ENCODE measurements at regions not wholly inside any gene's neighbourhood (a gene's known extent, or its start where the extent isn't known, plus 50 kb on each side); places are given as distances from the start of the nearest gene placed in this dataset.

DNA sequence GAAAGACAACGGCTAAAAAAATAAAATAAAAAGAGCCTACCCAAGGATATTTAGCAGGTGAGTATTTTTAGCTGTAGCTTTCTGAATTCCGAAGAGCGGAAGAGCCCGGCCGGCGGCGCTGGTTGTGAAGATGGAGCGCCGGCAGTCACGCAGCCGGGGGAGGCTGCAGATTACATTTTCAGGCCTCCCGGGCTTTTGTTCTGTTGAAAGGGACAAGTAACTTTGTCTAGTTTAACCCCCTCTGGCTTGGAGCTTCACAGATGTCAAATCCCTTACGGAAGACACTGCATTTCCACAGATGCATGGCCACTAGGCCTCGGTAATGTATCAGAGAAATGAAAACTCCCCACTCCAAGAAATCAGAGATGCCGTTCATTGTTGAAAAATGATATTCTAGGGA lies 497.6 kb upstream of the MKI67 start:
- no peak overlapping the region for H3K27ac ChIP-seq (ENCODE audit: low read depth, low read length)
- H3K4me3 ChIP-seq (ENCODE audit: low read length): no peak overlapping the region
- H3K9me3 ChIP-seq (ENCODE audit: insufficient read depth, low read depth, low read length): no peaks in the 10 kb centered on the region
- no peak overlapping the region for H3K9ac ChIP-seq (ENCODE audit: low read depth, low read length)
- 96% methylated on average over 15 of the region's 15 CpGs for WGBS
- peaks cover 7% of the 10 kb centered on the region; the same call in 1 of the 2 replicates for H3K4me1 ChIP-seq (ENCODE audit: insufficient read depth, low read length)
- H3K27me3 ChIP-seq (ENCODE audit: insufficient read depth, low read length): no peaks in the 10 kb centered on the region
- no peaks in the 10 kb centered on the region for H3K36me3 ChIP-seq (ENCODE audit: insufficient read depth, low read length)

DNA sequence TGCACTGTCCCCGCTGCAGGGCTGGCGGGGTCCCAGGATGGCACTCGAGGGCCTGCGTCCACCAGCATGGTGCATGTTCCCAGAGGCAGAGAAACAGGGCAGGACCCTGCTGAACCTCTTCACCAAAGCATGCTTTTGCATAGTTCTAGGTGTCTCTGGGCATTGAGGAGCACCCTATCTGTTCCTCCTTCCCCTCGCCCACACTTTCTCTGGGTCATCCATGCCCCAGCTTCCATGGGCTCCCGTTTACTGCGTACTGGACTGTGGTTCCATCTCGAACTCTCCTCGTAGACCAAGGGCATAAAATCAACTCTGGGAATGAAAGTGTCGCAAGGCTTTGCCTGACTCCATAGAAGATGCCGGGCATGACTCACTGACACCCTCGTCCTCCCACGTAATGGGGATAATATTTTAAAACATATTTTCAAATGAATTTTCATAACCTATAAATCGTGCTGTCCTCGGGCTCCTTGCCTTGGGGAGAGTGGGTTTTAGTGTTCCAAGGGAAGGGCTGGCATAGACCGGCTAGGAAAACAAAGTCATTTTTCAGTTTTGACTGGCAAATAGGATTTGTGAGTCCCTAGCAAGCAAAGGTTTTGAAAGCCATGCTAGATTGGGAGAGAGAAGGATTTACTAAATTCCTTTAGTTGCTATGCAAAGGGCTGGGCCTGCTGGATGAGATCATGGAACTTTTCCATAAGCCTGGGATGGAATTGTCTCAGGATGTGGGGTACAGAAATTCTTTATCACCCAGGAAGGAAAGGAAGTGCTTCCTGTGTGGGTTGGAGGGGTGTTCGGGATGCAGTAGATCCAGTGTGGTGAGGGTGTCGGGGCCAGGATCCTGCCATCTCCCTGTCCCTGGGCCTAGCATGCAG lies 498.7 kb upstream of the MKI67 start:
- no peak overlapping the region for H3K4me3 ChIP-seq (ENCODE audit: low read length)
- H3K36me3 ChIP-seq (ENCODE audit: insufficient read depth, low read length): no peaks in the 10 kb centered on the region
- H3K4me1 ChIP-seq (ENCODE audit: insufficient read depth, low read length): peaks cover 7% of the 10 kb centered on the region; the same call in 1 of the 2 replicates
- H3K9me3 ChIP-seq (ENCODE audit: insufficient read depth, low read depth, low read length): no peaks in the 10 kb centered on the region
- no peak overlapping the region for H3K9ac ChIP-seq (ENCODE audit: low read depth, low read length)
- H3K27me3 ChIP-seq (ENCODE audit: insufficient read depth, low read length): no peaks in the 10 kb centered on the region
- no peak overlapping the region for H3K27ac ChIP-seq (ENCODE audit: low read depth, low read length)
- 95% methylated on average over 16 of the region's 18 CpGs for WGBS

DNA sequence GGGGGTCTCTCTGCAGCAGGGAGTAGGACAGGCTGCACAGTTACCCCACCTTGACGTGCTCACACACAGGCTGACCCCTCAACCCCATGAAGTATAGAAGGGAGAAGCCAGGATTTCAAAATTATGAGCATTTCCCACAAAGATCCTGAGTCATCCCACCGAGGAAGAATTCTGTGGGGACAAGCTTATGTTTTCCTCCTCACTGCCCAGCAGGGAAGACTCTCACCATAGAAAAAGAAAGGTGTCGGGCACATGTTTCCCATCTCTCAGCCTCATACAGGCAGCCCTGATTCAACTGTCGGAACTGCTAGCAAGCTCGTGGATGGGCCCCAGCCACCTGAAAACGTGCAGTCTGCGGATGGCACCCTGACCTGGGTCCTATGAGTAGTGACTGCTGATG lies 499.7 kb upstream of the MKI67 start:
- Histone ChIP-seq H3K4me1 (ENCODE audit: insufficient read depth, low read length) (peaks cover 7% of the 10 kb centered on the region; the same call in 1 of the 2 replicates), H3K27me3 (ENCODE audit: insufficient read depth, low read length) (no peaks in the 10 kb centered on the region), H3K27ac (ENCODE audit: low read depth, low read length) (peak overlapping the region; percentile 64; the same call in 1 of the 2 replicates), H3K36me3 (ENCODE audit: insufficient read depth, low read length) (no peaks in the 10 kb centered on the region), H3K9ac (ENCODE audit: low read depth, low read length) (no peak overlapping the region), H3K9me3 (ENCODE audit: insufficient read depth, low read depth, low read length) (no peaks in the 10 kb centered on the region), H3K4me3 (ENCODE audit: low read length) (no peak overlapping the region)
- 81% methylated on average over 7 of the region's 7 CpGs for WGBS

DNA sequence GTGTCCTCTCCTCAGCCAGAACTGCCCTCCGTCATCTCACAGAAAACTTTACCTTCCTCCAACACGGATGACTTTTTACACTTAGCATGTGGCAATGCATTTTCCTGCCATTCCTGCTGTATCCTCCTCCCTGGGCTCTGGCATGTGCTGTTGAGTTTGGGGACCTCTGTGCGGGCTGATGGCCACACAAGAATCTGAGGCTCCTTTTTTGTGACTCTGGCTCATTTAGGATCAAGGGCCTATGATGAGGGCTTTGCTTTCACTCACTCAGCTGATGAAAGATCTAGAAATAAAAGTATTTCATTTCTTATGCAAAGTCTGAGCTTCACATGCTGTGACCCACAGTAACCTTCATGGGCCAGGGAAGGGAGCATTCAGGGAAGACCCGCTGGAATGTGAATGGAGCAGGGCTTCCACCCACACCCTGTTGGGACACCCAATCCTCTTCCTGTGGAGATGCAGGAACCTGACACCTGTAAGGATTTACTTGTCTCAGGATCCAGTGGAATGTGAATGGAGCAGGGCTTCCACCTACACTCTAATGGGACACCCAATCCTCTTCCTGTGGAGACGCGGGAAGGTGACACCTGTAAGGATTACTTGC lies 500.3 kb upstream of the MKI67 start:
- Histone ChIP-seq H3K36me3 (ENCODE audit: insufficient read depth, low read length) (no peaks in the 10 kb centered on the region), H3K4me1 (ENCODE audit: insufficient read depth, low read length) (peaks cover 12% of the 10 kb centered on the region; the same call in 1 of the 2 replicates), H3K27me3 (ENCODE audit: insufficient read depth, low read length) (no peaks in the 10 kb centered on the region), H3K4me3 (ENCODE audit: low read length) (no peak overlapping the region), H3K9me3 (ENCODE audit: insufficient read depth, low read depth, low read length) (no peaks in the 10 kb centered on the region), H3K9ac (ENCODE audit: low read depth, low read length) (no peak overlapping the region), H3K27ac (ENCODE audit: low read depth, low read length) (peak overlapping the region; percentile 64; the same call in 1 of the 2 replicates)
- WGBS: 84% methylated on average over 6 of the region's 6 CpGs

DNA sequence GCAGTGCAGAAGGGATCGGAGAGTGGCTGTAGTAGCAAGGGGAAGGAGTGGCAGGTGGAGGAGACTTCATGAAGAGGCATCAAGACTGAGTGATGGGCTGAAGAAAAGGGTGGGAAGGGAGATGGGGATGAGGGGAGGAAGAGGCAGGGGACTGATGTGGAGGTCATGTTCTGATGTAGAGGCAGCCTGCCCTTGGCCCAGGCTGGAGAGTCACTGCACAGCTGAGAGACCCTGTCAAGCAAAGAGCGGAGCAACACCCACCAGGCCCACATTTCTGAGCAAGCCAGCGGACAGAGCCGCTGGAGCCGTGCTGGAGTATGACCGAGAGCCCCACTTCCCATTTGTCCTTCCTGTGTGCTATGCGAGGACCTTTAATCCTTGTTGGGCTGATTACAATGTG lies 501.6 kb upstream of the MKI67 start:
- Histone ChIP-seq H3K9me3 (ENCODE audit: insufficient read depth, low read depth, low read length) (no peaks in the 10 kb centered on the region), H3K27me3 (ENCODE audit: insufficient read depth, low read length) (no peaks in the 10 kb centered on the region), H3K4me1 (ENCODE audit: insufficient read depth, low read length) (peaks cover 14% of the 10 kb centered on the region; the same call in 1 of the 2 replicates), H3K4me3 (ENCODE audit: low read length) (no peak overlapping the region), H3K9ac (ENCODE audit: low read depth, low read length) (no peak overlapping the region), H3K27ac (ENCODE audit: low read depth, low read length) (no peak overlapping the region), H3K36me3 (ENCODE audit: insufficient read depth, low read length) (no peaks in the 10 kb centered on the region)
- 85% methylated on average over 7 of the region's 7 CpGs for WGBS

DNA sequence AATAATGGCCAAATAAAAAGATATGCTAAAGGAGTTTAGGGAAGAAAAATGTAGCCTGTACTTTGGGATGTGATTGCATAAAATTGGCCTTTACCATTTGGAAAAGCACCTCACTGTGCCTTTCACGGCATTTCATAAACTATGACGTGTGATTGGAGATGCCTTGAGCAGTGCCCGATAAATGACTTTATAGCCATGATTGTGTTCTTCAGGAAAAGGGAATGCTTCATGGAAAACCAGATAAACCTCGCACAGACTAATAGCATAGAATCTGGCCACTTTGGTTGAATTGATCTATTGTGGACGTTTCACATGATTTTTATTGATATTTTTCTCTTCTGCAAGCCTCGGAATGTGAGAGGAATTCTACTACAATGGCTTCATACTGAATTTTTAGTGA lies 502.0 kb upstream of the MKI67 start:
- Histone ChIP-seq H3K4me1 (ENCODE audit: insufficient read depth, low read length) (peaks cover 14% of the 10 kb centered on the region; the same call in 1 of the 2 replicates), H3K27me3 (ENCODE audit: insufficient read depth, low read length) (no peaks in the 10 kb centered on the region), H3K9ac (ENCODE audit: low read depth, low read length) (no peak overlapping the region), H3K27ac (ENCODE audit: low read depth, low read length) (no peak overlapping the region), H3K4me3 (ENCODE audit: low read length) (no peak overlapping the region), H3K9me3 (ENCODE audit: insufficient read depth, low read depth, low read length) (no peaks in the 10 kb centered on the region), H3K36me3 (ENCODE audit: insufficient read depth, low read length) (no peaks in the 10 kb centered on the region)
- WGBS: 93% methylated on average over 6 of the region's 6 CpGs

DNA sequence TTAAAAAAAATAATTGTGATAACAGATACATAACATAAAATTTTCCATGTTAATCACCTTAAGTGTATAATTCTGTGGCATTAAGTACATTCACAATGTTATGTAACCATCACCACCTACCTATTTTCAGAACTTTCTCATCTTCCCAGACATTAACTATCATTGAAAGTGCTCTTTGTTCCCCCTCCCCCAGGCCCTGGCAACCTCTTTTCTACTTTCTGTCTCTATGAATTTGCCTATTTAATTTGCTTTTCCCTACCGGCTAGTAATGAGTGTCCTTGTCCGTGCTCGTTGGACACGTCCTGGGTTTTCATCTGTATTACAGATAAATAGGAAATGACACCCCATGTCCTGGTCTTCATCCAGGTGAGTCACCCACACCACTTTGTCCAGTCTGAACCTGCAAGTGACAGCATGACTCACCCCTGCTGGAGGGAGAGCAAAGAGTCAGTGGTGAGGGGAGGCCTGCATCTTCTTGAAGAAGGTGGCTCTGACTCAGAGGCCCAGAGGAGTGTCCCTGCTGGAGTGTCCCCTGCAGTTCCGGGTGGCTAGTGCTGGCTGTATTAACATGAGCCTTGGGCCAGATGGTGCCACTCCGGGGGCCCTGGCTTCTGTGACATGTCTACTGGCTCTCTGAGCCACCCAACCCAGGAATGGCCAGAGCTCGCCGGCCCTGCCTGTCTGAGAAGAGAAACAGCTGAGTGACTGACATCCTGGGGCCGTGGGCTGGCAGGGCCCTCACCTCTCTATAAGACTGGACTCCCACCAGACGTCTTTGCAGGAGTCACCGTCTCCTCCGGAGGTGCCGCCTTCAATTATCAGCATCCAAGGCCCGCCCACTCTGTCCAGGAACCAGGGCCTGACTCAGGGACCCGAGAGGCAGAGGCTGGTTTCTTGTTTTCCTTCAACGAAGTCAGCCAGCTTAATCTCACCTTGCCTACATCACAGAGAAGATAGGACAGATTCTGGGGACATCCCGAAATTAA lies 503.2 kb upstream of the MKI67 start:
- Histone ChIP-seq H3K9me3 (ENCODE audit: insufficient read depth, low read depth, low read length) (no peaks in the 10 kb centered on the region), H3K27me3 (ENCODE audit: insufficient read depth, low read length) (no peaks in the 10 kb centered on the region), H3K4me1 (ENCODE audit: insufficient read depth, low read length) (peaks cover 14% of the 10 kb centered on the region; the same call in 1 of the 2 replicates), H3K36me3 (ENCODE audit: insufficient read depth, low read length) (no peaks in the 10 kb centered on the region), H3K27ac (ENCODE audit: low read depth, low read length) (no peak overlapping the region), H3K4me3 (ENCODE audit: low read length) (no peak overlapping the region), H3K9ac (ENCODE audit: low read depth, low read length) (no peak overlapping the region)
- WGBS: 87% methylated on average over 16 of the region's 17 CpGs

DNA sequence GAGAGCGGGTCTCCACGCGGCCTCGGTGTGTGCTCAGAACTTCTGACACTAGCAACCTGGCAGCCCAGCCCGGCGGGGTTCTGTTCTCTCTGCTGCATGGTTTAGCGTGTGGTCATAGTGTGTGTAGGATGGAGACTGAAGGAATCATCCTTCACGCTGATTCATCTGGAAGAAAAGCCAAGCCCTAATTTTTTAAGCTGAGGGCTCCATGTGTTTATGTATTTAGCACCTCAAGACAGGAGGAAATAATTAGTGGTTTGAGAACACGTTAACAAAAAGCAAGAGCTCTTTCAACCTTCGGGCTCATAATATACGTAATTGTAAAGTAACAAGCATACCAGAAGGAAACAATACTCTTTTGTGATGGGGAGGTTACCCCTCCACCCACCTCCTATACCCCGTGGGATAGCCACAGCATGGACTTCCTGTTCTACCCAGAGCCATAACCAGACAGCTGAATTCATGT lies 504.6 kb upstream of the MKI67 start:
- H3K9ac ChIP-seq (ENCODE audit: low read depth, low read length): no peak overlapping the region
- no peaks in the 10 kb centered on the region for H3K36me3 ChIP-seq (ENCODE audit: insufficient read depth, low read length)
- H3K27me3 ChIP-seq (ENCODE audit: insufficient read depth, low read length): no peaks in the 10 kb centered on the region
- no peaks in the 10 kb centered on the region for H3K9me3 ChIP-seq (ENCODE audit: insufficient read depth, low read depth, low read length)
- H3K4me1 ChIP-seq (ENCODE audit: insufficient read depth, low read length): peaks cover 14% of the 10 kb centered on the region; the same call in 1 of the 2 replicates
- no peak overlapping the region for H3K27ac ChIP-seq (ENCODE audit: low read depth, low read length)
- H3K4me3 ChIP-seq (ENCODE audit: low read length): no peak overlapping the region
- WGBS: 88% methylated on average over 11 of the region's 12 CpGs

DNA sequence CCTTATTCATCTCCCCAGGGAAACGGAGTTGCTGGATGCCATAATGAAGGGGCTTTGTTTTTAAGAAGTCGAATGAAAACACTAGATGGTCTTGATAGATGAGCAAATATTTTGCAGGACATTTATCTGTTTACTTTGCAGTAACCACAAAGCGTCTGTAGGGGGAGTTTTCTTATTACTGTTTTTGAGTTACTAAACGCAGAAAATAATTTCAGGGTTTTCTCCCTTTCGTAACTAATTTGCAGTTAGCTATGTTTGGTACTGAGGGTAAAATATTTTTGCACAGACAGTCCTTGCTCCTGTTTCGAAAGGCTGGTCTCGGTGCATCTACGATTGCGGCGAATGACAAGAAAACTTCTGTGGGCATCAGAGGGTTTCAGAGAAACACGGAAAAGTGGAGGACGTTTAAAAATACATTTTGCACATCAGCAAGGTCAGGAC lies 505.6 kb upstream of the MKI67 start:
- H3K27me3 ChIP-seq (ENCODE audit: insufficient read depth, low read length): no peaks in the 10 kb centered on the region
- H3K27ac ChIP-seq (ENCODE audit: low read depth, low read length): no peak overlapping the region
- peaks cover 10% of the 10 kb centered on the region; the same call in 1 of the 2 replicates for H3K4me1 ChIP-seq (ENCODE audit: insufficient read depth, low read length)
- no peaks in the 10 kb centered on the region for H3K9me3 ChIP-seq (ENCODE audit: insufficient read depth, low read depth, low read length)
- 65% methylated on average over 12 of the region's 12 CpGs for WGBS
- no peaks in the 10 kb centered on the region for H3K36me3 ChIP-seq (ENCODE audit: insufficient read depth, low read length)
- H3K9ac ChIP-seq (ENCODE audit: low read depth, low read length): no peak overlapping the region
- no peak overlapping the region for H3K4me3 ChIP-seq (ENCODE audit: low read length)

DNA sequence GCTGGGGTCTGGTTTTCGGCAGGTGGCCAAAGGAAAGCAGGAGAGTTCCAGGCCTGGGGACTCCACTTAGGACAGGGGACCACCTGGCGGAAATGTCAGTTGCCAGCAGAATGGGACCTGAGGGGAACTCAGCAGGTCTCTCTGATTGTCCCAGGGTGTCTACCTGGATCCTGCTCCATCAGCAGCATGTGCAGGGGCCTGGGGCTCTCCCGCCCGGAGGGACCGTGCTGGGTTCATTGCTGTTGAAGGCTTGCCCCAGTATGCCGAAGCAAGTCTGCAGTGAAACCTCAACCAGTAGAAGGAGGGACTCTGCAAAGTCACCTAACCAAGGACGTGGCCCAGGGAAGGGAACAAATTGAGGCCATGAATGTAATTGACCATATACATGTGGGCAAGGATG lies 506.5 kb upstream of the MKI67 start:
- Histone ChIP-seq H3K9ac (ENCODE audit: low read depth, low read length) (no peak overlapping the region), H3K36me3 (ENCODE audit: insufficient read depth, low read length) (no peaks in the 10 kb centered on the region), H3K27me3 (ENCODE audit: insufficient read depth, low read length) (no peaks in the 10 kb centered on the region), H3K27ac (ENCODE audit: low read depth, low read length) (no peak overlapping the region), H3K9me3 (ENCODE audit: insufficient read depth, low read depth, low read length) (no peaks in the 10 kb centered on the region), H3K4me3 (ENCODE audit: low read length) (no peak overlapping the region), H3K4me1 (ENCODE audit: insufficient read depth, low read length) (peaks cover 10% of the 10 kb centered on the region; the same call in 1 of the 2 replicates)
- WGBS: 94% methylated on average over 7 of the region's 7 CpGs
